ENCODE measurements at regions not wholly inside any gene's neighbourhood (a gene's known extent, or its start where the extent isn't known, plus 50 kb on each side); places are given as distances from the start of the nearest gene placed in this dataset.
"Not testable (repeated sequence)": the region's sequence is repeated elsewhere in the genome, so short reads cannot be mapped to it uniquely, and the experiment has no call there.

GRCh38 chrX:114061226-114061625, 522.7 kb upstream of the HTR2C start:
- H3F3A ChIP-seq (ENCODE audit: insufficient read depth, low read length) = no peaks in the 10 kb centered on the region
- H3K79me2 ChIP-seq (ENCODE audit: insufficient read depth, low read length) = no peaks in the 10 kb centered on the region
- H3K4me3 ChIP-seq (ENCODE audit: low read depth, low read length, poor library complexity, severe bottlenecking) = no peak overlapping the region
- TF ChIP-seq EZH2 (IDR thresholded peaks at IDR 0.05; ENCODE audit: borderline replicate concordance, low read length) (no peak), CTCF (IDR thresholded peaks at IDR 0.05; ENCODE audit: low read length) (no peak)
- H3K36me3 ChIP-seq (ENCODE audit: insufficient read depth, low read length) = no peaks in the 10 kb centered on the region
- H3K27me3 ChIP-seq (ENCODE audit: insufficient read depth, low read length) = no peaks in the 10 kb centered on the region
- no peaks in the 10 kb centered on the region for H4K20me1 ChIP-seq (ENCODE audit: insufficient read depth, low read length)
- no peaks in the 10 kb centered on the region for H3K9me3 ChIP-seq (ENCODE audit: low read length)
- no peak overlapping the region for H3K27ac ChIP-seq (ENCODE audit: low read depth, low read length, poor library complexity, severe bottlenecking)
- no peaks in the 10 kb centered on the region for H3K4me1 ChIP-seq (ENCODE audit: insufficient read depth, low read length, severe bottlenecking)
- no peak overlapping the region for H3K4me2 ChIP-seq (ENCODE audit: low read length)
- no peak overlapping the region for H2AFZ ChIP-seq (ENCODE audit: low read length)
- no peak overlapping the region for H3K9ac ChIP-seq (ENCODE audit: low read length)
- H3K9me2 ChIP-seq (ENCODE audit: low read depth, low read length) = no peaks in the 10 kb centered on the region

GRCh38 chrX:114058988-114059418, 524.9 kb upstream of the HTR2C start:
- Histone ChIP-seq H3K27me3 (ENCODE audit: insufficient read depth, low read length) (no peaks in the 10 kb centered on the region), H2AFZ (ENCODE audit: low read length) (no peak overlapping the region), H3K9ac (ENCODE audit: low read length) (no peak overlapping the region)

GRCh38 chrX:114057422-114057821, 526.5 kb upstream of the HTR2C start:
- not testable (repeated sequence) for H3K4me1 ChIP-seq (ENCODE audit: insufficient read depth, low read length, severe bottlenecking); H3K9ac ChIP-seq (ENCODE audit: low read length); H2AFZ ChIP-seq (ENCODE audit: low read length); H3K36me3 ChIP-seq (ENCODE audit: insufficient read depth, low read length); H3F3A ChIP-seq (ENCODE audit: insufficient read depth, low read length); H3K4me2 ChIP-seq (ENCODE audit: low read length); H3K9me3 ChIP-seq (ENCODE audit: low read length); H3K9me2 ChIP-seq (ENCODE audit: low read depth, low read length); H3K27ac ChIP-seq (ENCODE audit: low read depth, low read length, poor library complexity, severe bottlenecking); H3K27me3 ChIP-seq (ENCODE audit: insufficient read depth, low read length); H3K79me2 ChIP-seq (ENCODE audit: insufficient read depth, low read length); H3K4me3 ChIP-seq (ENCODE audit: low read depth, low read length, poor library complexity, severe bottlenecking); H4K20me1 ChIP-seq (ENCODE audit: insufficient read depth, low read length)

More at GRCh38 chrX:114058988-114059418, 524.9 kb upstream of the HTR2C start:
- Histone ChIP-seq H3K9me3 (ENCODE audit: low read length) (no peaks in the 10 kb centered on the region), H3K9me2 (ENCODE audit: low read depth, low read length) (no peaks in the 10 kb centered on the region), H3K36me3 (ENCODE audit: insufficient read depth, low read length) (no peaks in the 10 kb centered on the region), H4K20me1 (ENCODE audit: insufficient read depth, low read length) (no peaks in the 10 kb centered on the region), H3K27ac (ENCODE audit: low read depth, low read length, poor library complexity, severe bottlenecking) (no peak overlapping the region), H3F3A (ENCODE audit: insufficient read depth, low read length) (no peaks in the 10 kb centered on the region), H3K79me2 (ENCODE audit: insufficient read depth, low read length) (no peaks in the 10 kb centered on the region), H3K4me3 (ENCODE audit: low read depth, low read length, poor library complexity, severe bottlenecking) (no peak overlapping the region), H3K4me2 (ENCODE audit: low read length) (no peak overlapping the region), H3K4me1 (ENCODE audit: insufficient read depth, low read length, severe bottlenecking) (no peaks in the 10 kb centered on the region)
- TF ChIP-seq CTCF (IDR thresholded peaks at IDR 0.05; ENCODE audit: low read length) = no peak
- no peak for TF ChIP-seq EZH2 (IDR thresholded peaks at IDR 0.05; ENCODE audit: borderline replicate concordance, low read length)

- no peak overlapping the region for H3K27ac ChIP-seq (ENCODE audit: low read depth, low read length, poor library complexity, severe bottlenecking)
- H3F3A ChIP-seq (ENCODE audit: insufficient read depth, low read length) = no peaks in the 10 kb centered on the region
- H2AFZ ChIP-seq (ENCODE audit: low read length) = no peak overlapping the region
- H3K36me3 ChIP-seq (ENCODE audit: insufficient read depth, low read length) = no peaks in the 10 kb centered on the region
- no peaks in the 10 kb centered on the region for H3K4me1 ChIP-seq (ENCODE audit: insufficient read depth, low read length, severe bottlenecking)
- H3K79me2 ChIP-seq (ENCODE audit: insufficient read depth, low read length) = no peaks in the 10 kb centered on the region
- no peak overlapping the region for H3K4me2 ChIP-seq (ENCODE audit: low read length)
- H3K4me3 ChIP-seq (ENCODE audit: low read depth, low read length, poor library complexity, severe bottlenecking) = no peak overlapping the region
- H3K27me3 ChIP-seq (ENCODE audit: insufficient read depth, low read length) = no peaks in the 10 kb centered on the region
- TF ChIP-seq EZH2 (IDR thresholded peaks at IDR 0.05; ENCODE audit: borderline replicate concordance, low read length) = no peak
- no peak for TF ChIP-seq CTCF (IDR thresholded peaks at IDR 0.05; ENCODE audit: low read length)
- no peak overlapping the region for H3K9ac ChIP-seq (ENCODE audit: low read length)
- H4K20me1 ChIP-seq (ENCODE audit: insufficient read depth, low read length) = no peaks in the 10 kb centered on the region
- no peaks in the 10 kb centered on the region for H3K9me3 ChIP-seq (ENCODE audit: low read length)
- no peaks in the 10 kb centered on the region for H3K9me2 ChIP-seq (ENCODE audit: low read depth, low read length)
Measured at GRCh38 chrX:114051667-114052315, 532.1 kb upstream of the HTR2C start.

Data from OCI-LY1 (cell line).